GM10266 (cell line): ENCODE measurements at regions not wholly inside any gene's neighbourhood (a gene's known extent, or its start where the extent isn't known, plus 50 kb on each side); places are given as distances from the start of the nearest gene placed in this dataset.

Experiments used
- DNase-seq: peaks from one replicate; pipeline ENCODE4 v3.0.0; 2012; ENCODE audit errors: extremely low spot score
- CTCF ChIP-seq: IDR thresholded peaks from 2 replicates; pipeline ENCODE4 v1.5.1; 2012; ENCODE audit warnings: mild to moderate bottlenecking, low read depth; ENCODE audit not compliant: control insufficient read depth, insufficient read depth; ENCODE audit errors: missing control alignments

DNA sequence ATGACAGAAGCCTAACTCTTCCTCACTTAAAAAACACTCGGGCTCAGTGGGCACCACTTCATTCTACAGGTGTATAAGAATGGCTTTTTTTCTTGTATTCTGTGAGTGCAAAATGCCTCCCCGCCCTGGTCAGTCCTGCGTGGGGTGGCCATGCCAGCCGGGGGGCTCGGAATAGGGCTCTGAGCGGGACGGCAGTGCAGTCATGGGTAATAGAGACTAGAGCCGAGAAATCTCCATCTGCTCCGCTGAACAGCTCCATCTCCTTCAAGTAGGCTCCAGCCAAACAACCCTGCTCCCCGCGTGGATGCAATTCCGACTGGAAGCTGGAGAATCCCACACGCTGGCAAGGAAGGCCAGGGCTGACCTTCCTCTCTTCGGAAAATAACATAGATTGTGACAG, 317.0 kb upstream of the IRX4 start:
- TF ChIP-seq CTCF: no peak
- no peak for DNase-seq

DNA sequence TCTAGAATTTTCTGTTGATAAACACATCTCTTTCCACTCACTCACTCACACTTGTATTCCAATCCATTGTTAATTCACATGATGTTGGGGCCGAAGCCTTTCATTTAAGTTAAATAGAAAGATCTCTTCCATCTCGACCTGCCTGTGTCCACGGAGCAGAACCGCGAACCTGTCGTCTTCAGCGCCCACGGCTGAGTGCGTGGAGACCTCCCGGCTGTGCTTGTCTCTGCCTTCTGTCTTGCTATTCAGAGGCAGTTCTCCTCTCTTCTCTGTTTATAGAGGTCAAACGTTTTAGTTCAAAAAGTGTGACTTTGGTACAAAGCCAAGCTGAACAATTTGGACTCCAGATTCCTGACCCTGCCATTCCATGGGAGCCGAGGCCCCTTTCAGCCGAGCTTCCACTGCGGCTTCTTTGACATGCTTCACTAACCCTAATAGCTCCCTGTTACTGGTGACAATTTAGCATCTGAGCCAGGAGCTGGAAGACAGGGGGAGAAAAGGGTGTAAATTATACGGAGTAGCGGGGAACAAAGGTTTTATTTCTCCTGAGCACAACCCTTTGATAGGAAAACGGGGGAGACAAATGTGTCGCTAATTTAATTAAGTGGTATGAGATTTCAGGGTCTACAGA, 314.4 kb upstream of the IRX4 start:
- DNase-seq: no peak
- TF ChIP-seq CTCF: no peak

- TF ChIP-seq CTCF: no peak
- no peak for DNase-seq
These were observed 313.7 kb upstream of the IRX4 start for GRCh38 chr5:2196416-2196815.

DNA sequence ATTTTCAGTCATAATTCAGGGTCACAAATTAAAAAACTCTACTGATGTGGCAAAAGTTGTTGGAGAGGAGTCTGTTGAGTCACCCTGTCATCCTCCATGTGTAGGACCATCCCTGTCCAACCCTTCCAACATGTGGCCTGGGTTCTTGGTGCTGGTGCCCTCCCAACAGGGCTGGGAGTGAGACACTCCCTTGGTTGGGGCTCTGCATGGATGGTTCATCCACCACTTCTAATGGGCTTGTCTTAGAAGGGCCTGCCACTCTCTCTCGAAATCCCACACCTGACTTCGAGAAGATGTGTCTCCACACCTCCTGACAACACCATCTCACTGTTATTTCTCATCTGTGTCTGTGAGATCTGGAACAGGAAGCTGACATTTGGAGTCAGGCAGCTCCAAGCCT, 312.2 kb upstream of the IRX4 start:
- DNase-seq: no peak

DNA sequence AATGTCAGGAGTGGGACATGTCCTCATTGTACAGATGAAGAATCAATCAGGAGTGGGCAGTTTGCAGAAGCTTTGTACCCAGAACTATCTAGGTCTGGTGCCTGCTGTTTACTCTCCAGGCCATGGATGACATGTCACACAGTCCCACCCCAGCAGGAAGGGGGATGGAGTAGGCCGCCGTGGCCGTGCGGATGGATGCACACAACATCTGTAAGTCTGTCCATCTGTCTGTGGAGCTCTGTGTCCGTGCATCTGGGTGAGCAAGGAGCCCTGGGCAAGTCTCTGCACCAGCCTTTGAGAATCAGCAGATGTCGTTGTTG, 311.5 kb upstream of the IRX4 start:
- DNase-seq: no peak
- no peak for TF ChIP-seq CTCF

More for the DNA sequence above, 312.2 kb upstream of the IRX4 start:
- no peak for TF ChIP-seq CTCF

GRCh38 chr5:2193542-2194235, 311.0 kb upstream of the IRX4 start:
- no peak for TF ChIP-seq CTCF
- no peak for DNase-seq

DNA sequence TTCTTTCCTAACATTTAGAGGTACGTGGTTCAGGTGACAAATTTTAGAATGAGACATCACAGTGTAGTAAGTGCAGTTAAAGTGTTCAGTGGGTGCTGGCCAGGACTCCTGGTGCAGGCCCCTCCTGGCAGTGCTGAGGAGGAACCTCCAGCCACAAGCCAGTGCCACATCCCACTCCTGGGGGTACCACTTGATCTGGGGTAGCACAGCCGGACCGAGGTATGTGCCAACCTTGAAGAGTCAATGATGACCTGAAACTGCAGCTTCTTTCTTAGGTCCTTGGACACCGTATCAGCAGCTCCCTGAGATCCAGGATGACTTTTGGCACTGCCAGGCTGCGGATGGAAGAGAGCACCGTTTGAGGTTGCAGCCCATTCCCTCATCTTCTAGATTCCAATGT, 310.4 kb upstream of the IRX4 start:
- DNase-seq: no peak

More for the DNA sequence above, 310.4 kb upstream of the IRX4 start:
- no peak for TF ChIP-seq CTCF
